ENCODE measurements at regions not wholly inside any gene's neighbourhood (a gene's known extent, or its start where the extent isn't known, plus 50 kb on each side); places are given as distances from the start of the nearest gene placed in this dataset.

DNA sequence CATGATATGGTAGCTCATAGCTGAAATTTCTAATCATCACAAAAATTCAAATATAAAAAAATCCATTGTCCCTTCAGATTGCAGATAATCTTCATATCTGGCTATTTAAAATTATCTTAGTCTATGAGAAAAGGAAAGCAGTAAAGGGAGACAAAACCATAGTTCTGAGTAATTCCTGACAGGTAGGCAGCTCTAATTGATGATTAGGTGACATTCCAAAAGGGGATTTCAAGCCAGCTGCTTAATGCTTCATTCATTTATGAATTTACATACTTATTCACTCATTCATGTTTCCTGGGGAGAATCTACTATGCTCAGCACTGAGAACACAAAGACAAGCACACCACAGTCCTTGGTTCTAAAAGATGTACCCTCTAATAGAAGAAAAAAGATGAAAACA is 437.1 kb downstream of the COL12A1 start:
- no peaks in the 10 kb centered on the region for H3K9me3 ChIP-seq
- H3K27ac ChIP-seq = no peak overlapping the region
- H3K4me1 ChIP-seq = no peaks in the 10 kb centered on the region
- no peak for DNase-seq
- intact Hi-C loops (cut with DNase I) = no loop called here
- TF ChIP-seq, protein P1, sequence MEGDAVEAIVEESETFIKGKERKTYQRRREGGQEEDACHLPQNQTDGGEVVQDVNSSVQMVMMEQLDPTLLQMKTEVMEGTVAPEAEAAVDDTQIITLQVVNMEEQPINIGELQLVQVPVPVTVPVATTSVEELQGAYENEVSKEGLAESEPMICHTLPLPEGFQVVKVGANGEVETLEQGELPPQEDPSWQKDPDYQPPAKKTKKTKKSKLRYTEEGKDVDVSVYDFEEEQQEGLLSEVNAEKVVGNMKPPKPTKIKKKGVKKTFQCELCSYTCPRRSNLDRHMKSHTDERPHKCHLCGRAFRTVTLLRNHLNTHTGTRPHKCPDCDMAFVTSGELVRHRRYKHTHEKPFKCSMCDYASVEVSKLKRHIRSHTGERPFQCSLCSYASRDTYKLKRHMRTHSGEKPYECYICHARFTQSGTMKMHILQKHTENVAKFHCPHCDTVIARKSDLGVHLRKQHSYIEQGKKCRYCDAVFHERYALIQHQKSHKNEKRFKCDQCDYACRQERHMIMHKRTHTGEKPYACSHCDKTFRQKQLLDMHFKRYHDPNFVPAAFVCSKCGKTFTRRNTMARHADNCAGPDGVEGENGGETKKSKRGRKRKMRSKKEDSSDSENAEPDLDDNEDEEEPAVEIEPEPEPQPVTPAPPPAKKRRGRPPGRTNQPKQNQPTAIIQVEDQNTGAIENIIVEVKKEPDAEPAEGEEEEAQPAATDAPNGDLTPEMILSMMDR (IDR thresholded peaks at IDR 0.05) = no peak
- TF ChIP-seq POLR2A (IDR thresholded peaks at IDR 0.05) = no peak
- H3K27me3 ChIP-seq = no peaks in the 10 kb centered on the region
- no peak overlapping the region for H3K4me3 ChIP-seq
- no peak for ATAC-seq
- H3K36me3 ChIP-seq (replicated peaks in 1 of 2; ENCODE audit: insufficient read depth in 1 of 2, low read depth in 2 of 2) = no peaks in the 10 kb centered on the region

DNA sequence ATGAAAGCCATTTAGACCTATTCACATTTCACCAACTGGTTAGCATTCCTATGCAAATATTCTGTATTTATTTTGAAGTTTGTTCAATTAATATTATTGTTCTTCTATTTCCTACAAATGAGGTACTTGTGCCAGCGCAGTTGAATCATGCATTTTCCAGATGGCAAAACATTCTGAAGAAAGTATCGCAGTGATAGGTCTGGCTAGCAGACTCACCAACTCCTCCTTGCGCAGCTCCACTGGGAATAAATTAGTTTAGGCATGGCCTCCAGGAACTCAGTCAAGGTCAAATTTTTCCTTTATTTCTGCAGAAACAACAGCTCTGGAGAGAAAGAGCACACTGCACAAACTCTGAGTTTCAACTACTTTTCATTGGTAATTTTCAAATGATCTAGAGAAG is 437.7 kb downstream of the COL12A1 start:
- no peak for DNase-seq
- no peak overlapping the region for H3K27ac ChIP-seq
- no peak overlapping the region for H3K4me3 ChIP-seq
- intact Hi-C loops (cut with DNase I) = no loop called here
- 74 to 89% methylated on average over 3 of the region's 3 CpGs for WGBS, 2 donors
- TF ChIP-seq POLR2A (IDR thresholded peaks at IDR 0.05) = no peak
- TF ChIP-seq, protein P1 (IDR thresholded peaks at IDR 0.05) = no peak
- ATAC-seq = no peak
- H3K9me3 ChIP-seq = no peaks in the 10 kb centered on the region
- no peaks in the 10 kb centered on the region for H3K27me3 ChIP-seq
- no peaks in the 10 kb centered on the region for H3K36me3 ChIP-seq (replicated peaks in 1 of 2; ENCODE audit: insufficient read depth in 1 of 2, low read depth in 2 of 2)
- no peaks in the 10 kb centered on the region for H3K4me1 ChIP-seq

DNA sequence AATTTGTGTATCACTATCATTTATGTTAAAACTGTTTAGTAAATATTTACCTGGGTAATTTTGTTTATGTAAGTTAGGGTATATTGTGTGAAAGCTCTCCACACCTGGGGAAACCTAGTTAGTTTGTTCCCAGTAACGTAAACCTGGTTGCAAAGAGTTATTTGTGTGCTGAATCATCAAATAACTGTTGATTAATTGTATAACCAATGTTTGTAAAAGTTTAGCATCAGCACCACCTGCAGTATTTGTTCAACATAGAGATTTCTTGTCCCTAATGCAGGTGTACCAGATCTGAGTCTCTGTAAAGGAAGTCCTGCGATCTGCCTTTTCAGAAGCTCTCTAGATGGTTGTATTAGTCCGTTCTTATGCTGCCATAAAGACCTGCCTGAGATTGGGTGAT is 440.4 kb downstream of the COL12A1 start:
- DNase-seq (no peak), ATAC-seq (no peak)
- no peaks in the 10 kb centered on the region for H3K36me3 ChIP-seq (replicated peaks in 1 of 2; ENCODE audit: insufficient read depth in 1 of 2, low read depth in 2 of 2)
- TF ChIP-seq POLR2A (IDR thresholded peaks at IDR 0.05) = no peak
- TF ChIP-seq, protein P1 (IDR thresholded peaks at IDR 0.05) = no peak
- H3K27me3 ChIP-seq = no peaks in the 10 kb centered on the region
- H3K27ac ChIP-seq = no peak overlapping the region
- intact Hi-C loops (cut with DNase I) = no loop called here
- H3K4me1 ChIP-seq = no peaks in the 10 kb centered on the region
- WGBS, 2 donors = 85 to 86% methylated on average over 3 of the region's 3 CpGs
- no peak overlapping the region for H3K4me3 ChIP-seq
- H3K9me3 ChIP-seq = no peaks in the 10 kb centered on the region

DNA sequence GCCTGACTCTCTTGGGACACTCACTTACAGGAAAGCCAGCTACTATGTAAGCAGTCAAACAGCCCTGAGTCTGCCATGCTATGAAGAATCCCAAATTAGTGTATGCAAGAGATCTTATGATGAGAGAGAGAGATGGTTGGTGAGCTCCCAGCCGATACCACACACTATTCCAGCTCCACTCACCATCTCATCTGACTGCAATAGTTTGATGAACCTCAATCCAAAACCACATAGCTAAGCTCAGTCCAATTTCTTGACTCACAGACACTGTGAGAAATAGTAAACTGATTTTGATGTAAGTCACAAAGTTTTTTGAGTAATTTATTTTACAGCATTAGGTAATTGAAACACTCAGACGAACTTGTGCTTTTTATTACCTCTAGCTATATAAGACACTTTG is 441.4 kb downstream of the COL12A1 start:
- no peaks in the 10 kb centered on the region for H3K9me3 ChIP-seq
- H3K36me3 ChIP-seq (replicated peaks in 1 of 2; ENCODE audit: insufficient read depth in 1 of 2, low read depth in 2 of 2) = no peaks in the 10 kb centered on the region
- no peak overlapping the region for H3K4me3 ChIP-seq
- no peak for DNase-seq
- intact Hi-C loops (cut with DNase I) = no loop called here
- no peak for ATAC-seq
- no peaks in the 10 kb centered on the region for H3K4me1 ChIP-seq
- TF ChIP-seq, protein P1 (IDR thresholded peaks at IDR 0.05) = no peak
- no peak for TF ChIP-seq POLR2A (IDR thresholded peaks at IDR 0.05)
- no peaks in the 10 kb centered on the region for H3K27me3 ChIP-seq
- H3K27ac ChIP-seq = no peak overlapping the region
- 77 to 84% methylated on average over 2 of the region's 2 CpGs for WGBS, 2 donors

- no peaks in the 10 kb centered on the region for H3K36me3 ChIP-seq (replicated peaks in 1 of 2; ENCODE audit: insufficient read depth in 1 of 2, low read depth in 2 of 2)
- H3K27me3 ChIP-seq = no peaks in the 10 kb centered on the region
- DNase-seq (no peak), ATAC-seq (no peak)
- intact Hi-C loops (cut with DNase I) = no loop called here
- no peak overlapping the region for H3K4me3 ChIP-seq
- no peak overlapping the region for H3K27ac ChIP-seq
- no peaks in the 10 kb centered on the region for H3K9me3 ChIP-seq
- peaks cover 5% of the 10 kb centered on the region for H3K4me1 ChIP-seq
- TF ChIP-seq, protein P1 (IDR thresholded peaks at IDR 0.05) = no peak
- TF ChIP-seq POLR2A (IDR thresholded peaks at IDR 0.05) = no peak
- 44 to 45% methylated on average over 2 of the region's 2 CpGs for WGBS, 2 donors
Measured at GRCh38 chr6:74762841-74763240, 443.0 kb downstream of the COL12A1 start.
